GM23338 (cell line): ENCODE measurements at regions not wholly inside any gene's neighbourhood (a gene's known extent, or its start where the extent isn't known, plus 50 kb on each side); places are given as distances from the start of the nearest gene placed in this dataset.

Experiments
- ATAC-seq: fragments of 200-7000 bp; cut with Tn5 transposase; 3 replicates; pipeline ENCODE4 v1.9.1; 2020
- DNase-seq: peaks from one replicate; pipeline ENCODE4 v3.0.0-alpha.2; 2015; ENCODE audit warnings: low spot score
- H2AFZ ChIP-seq: fragments of 200-600 bp; sonication (generic); 2 replicates; pipeline ENCODE4 v1.8.0; 2016; ENCODE audit warnings: antibody characterized with exemption, mild to moderate bottlenecking, moderate library complexity
- H3F3A ChIP-seq: fragments of 200-600 bp; sonication (generic); replicated peaks from 2 replicates; pipeline ENCODE4 v1.8.0; 2017; ENCODE audit warnings: antibody characterized with exemption, mixed run types, low read depth
- H3K27ac ChIP-seq: fragments of 200-600 bp; sonication (generic); 2 replicates; pipeline ENCODE4 v1.6.1; 2016; ENCODE audit warnings: low read depth
- H3K27me3 ChIP-seq: fragments of 200-600 bp; sonication (generic); 2 replicates; pipeline ENCODE4 v1.8.0; 2016; ENCODE audit warnings: mild to moderate bottlenecking, mixed run types, moderate library complexity; ENCODE audit not compliant: insufficient read depth
- H3K36me3 ChIP-seq: fragments of 200-600 bp; sonication (generic); 2 replicates; pipeline ENCODE4 v1.8.0; 2016; ENCODE audit warnings: mild to moderate bottlenecking; ENCODE audit not compliant: insufficient read depth
- H3K4me1 ChIP-seq: fragments of 200-600 bp; sonication (generic); 2 replicates; pipeline ENCODE4 v1.8.0; 2016; ENCODE audit warnings: mild to moderate bottlenecking, moderate library complexity; ENCODE audit not compliant: insufficient read depth
- H3K4me2 ChIP-seq: fragments of 200-600 bp; sonication (generic); 2 replicates; pipeline ENCODE4 v1.7.1; 2017; ENCODE audit warnings: mixed run types
- H3K4me3 ChIP-seq: fragments of 200-600 bp; sonication (generic); 2 replicates; pipeline ENCODE4 v1.6.1; 2016; ENCODE audit warnings: mixed run types
- H3K79me2 ChIP-seq: fragments of 200-600 bp; sonication (generic); replicated peaks from 2 replicates; pipeline ENCODE4 v1.8.0; 2017; ENCODE audit warnings: mild to moderate bottlenecking; ENCODE audit not compliant: insufficient read depth
- H3K9me2 ChIP-seq: fragments of 200-600 bp; sonication (generic); 2 replicates; pipeline ENCODE4 v1.8.0; 2017; ENCODE audit not compliant: insufficient read depth
- H4K20me1 ChIP-seq: fragments of 200-600 bp; sonication (generic); replicated peaks from 2 replicates; pipeline ENCODE4 v1.8.0; 2017; ENCODE audit warnings: mild to moderate bottlenecking; ENCODE audit not compliant: insufficient read depth
- H3K27ac Mint-ChIP-seq: 2 replicates; pipeline ENCODE4 v1.8.0; 2020; ENCODE audit warnings: inconsistent platforms, mild to moderate bottlenecking, moderate library complexity, mixed read lengths
- H3K27me3 Mint-ChIP-seq: 3 replicates; pipeline ENCODE4 v1.8.0; 2022; ENCODE audit warnings: low read depth, mild to moderate bottlenecking, moderate library complexity, mixed read lengths, inconsistent platforms; ENCODE audit not compliant: insufficient read depth, poor library complexity
- H3K36me3 Mint-ChIP-seq: 3 replicates; pipeline ENCODE4 v1.8.0; 2021; ENCODE audit warnings: low read depth, mild to moderate bottlenecking, inconsistent platforms, moderate library complexity, mixed read lengths
- H3K4me1 Mint-ChIP-seq: 3 replicates; pipeline ENCODE4 v1.8.0; 2020; ENCODE audit warnings: mild to moderate bottlenecking, inconsistent platforms, mixed read lengths
- H3K4me3 Mint-ChIP-seq: 3 replicates; pipeline ENCODE4 v1.8.0; 2021; ENCODE audit warnings: moderate library complexity, mild to moderate bottlenecking, inconsistent platforms, mixed read lengths
- H3K9me3 Mint-ChIP-seq: 3 replicates; pipeline ENCODE4 v1.8.0; 2020; ENCODE audit warnings: moderate library complexity, mild to moderate bottlenecking, inconsistent platforms, mixed read lengths
- CREB1 ChIP-seq: fragments of 250-450 bp; sonication (Bioruptor Pico); IDR thresholded peaks from 2 replicates; pipeline ENCODE4 v1.5.0; 2020; ENCODE audit warnings: low read depth, mild to moderate bottlenecking, moderate library complexity
- EZH2phosphoT487 ChIP-seq: fragments of 200-600 bp; sonication (generic); IDR thresholded peaks from one replicate; pipeline ENCODE4 v1.8.1; 2018; ENCODE audit warnings: antibody characterized with exemption; ENCODE audit not compliant: unreplicated experiment
- POLR2AphosphoS5 ChIP-seq: IDR thresholded peaks from 2 replicates; pipeline ENCODE4 v1.6.1; 2016; ENCODE audit warnings: antibody characterized with exemption, low read depth
- STAT1 ChIP-seq: IDR thresholded peaks from one replicate; pipeline ENCODE4 v1.6.1; 2016; ENCODE audit warnings: antibody characterized with exemption; ENCODE audit not compliant: unreplicated experiment
- ZNF331 ChIP-seq: fragments of 250-450 bp; sonication (Bioruptor Pico); IDR thresholded peaks from 2 replicates; pipeline ENCODE4 v1.5.0; 2020; ENCODE audit warnings: low read depth, mild to moderate bottlenecking, moderate library complexity
- TF ChIP-seq, protein P1 (sequence below): fragments of 250-450 bp; sonication (Bioruptor Pico); IDR thresholded peaks from 2 replicates; pipeline ENCODE4 v1.5.0; 2020; ENCODE audit warnings: mild to moderate bottlenecking, moderate library complexity
- TF ChIP-seq, protein P2 (sequence below): IDR thresholded peaks from 2 replicates; pipeline ENCODE4 v1.6.1; 2016; ENCODE audit warnings: antibody characterized with exemption

DNA sequence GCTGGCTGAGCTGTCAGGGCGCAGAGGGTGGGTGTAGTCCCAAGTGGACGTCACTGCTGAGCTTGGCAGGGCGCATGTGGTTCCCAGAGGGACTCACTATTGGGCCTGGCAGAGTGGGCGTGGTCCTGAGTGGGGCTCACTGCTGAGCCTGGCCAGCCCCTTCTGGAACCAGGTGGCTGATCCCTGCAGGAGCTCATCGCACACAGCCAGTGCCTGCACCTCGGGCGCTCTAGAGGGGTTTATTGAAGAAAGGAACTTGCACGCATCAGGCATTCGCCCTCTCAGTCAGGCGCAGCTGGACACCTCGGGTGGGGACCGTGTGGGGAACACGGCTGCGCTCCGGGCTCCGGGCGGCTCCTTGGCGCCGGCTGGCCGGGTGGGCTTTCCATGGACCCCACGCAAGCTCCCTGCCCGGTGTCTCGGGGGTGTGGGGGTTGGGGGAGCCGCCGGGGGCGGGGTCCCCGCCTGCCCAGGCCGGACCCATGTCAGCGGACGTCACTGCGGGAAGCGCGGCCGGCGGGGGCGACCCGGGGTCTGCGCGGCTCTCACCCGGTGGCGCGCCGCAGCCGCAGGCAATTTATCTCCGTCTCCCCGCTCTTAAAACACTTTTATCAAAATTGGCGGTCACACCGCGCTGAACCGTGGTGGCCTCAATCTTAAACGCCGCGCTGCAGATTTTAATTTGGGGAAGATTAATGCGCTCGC is 65.4 kb upstream of the NKX1-1 start (continued):
- TF ChIP-seq ZNF331 (CRISPR knock-in tag) (no peak), EZH2phosphoT487 (no peak), POLR2AphosphoS5 (no peak)
- TF ChIP-seq, protein P1, sequence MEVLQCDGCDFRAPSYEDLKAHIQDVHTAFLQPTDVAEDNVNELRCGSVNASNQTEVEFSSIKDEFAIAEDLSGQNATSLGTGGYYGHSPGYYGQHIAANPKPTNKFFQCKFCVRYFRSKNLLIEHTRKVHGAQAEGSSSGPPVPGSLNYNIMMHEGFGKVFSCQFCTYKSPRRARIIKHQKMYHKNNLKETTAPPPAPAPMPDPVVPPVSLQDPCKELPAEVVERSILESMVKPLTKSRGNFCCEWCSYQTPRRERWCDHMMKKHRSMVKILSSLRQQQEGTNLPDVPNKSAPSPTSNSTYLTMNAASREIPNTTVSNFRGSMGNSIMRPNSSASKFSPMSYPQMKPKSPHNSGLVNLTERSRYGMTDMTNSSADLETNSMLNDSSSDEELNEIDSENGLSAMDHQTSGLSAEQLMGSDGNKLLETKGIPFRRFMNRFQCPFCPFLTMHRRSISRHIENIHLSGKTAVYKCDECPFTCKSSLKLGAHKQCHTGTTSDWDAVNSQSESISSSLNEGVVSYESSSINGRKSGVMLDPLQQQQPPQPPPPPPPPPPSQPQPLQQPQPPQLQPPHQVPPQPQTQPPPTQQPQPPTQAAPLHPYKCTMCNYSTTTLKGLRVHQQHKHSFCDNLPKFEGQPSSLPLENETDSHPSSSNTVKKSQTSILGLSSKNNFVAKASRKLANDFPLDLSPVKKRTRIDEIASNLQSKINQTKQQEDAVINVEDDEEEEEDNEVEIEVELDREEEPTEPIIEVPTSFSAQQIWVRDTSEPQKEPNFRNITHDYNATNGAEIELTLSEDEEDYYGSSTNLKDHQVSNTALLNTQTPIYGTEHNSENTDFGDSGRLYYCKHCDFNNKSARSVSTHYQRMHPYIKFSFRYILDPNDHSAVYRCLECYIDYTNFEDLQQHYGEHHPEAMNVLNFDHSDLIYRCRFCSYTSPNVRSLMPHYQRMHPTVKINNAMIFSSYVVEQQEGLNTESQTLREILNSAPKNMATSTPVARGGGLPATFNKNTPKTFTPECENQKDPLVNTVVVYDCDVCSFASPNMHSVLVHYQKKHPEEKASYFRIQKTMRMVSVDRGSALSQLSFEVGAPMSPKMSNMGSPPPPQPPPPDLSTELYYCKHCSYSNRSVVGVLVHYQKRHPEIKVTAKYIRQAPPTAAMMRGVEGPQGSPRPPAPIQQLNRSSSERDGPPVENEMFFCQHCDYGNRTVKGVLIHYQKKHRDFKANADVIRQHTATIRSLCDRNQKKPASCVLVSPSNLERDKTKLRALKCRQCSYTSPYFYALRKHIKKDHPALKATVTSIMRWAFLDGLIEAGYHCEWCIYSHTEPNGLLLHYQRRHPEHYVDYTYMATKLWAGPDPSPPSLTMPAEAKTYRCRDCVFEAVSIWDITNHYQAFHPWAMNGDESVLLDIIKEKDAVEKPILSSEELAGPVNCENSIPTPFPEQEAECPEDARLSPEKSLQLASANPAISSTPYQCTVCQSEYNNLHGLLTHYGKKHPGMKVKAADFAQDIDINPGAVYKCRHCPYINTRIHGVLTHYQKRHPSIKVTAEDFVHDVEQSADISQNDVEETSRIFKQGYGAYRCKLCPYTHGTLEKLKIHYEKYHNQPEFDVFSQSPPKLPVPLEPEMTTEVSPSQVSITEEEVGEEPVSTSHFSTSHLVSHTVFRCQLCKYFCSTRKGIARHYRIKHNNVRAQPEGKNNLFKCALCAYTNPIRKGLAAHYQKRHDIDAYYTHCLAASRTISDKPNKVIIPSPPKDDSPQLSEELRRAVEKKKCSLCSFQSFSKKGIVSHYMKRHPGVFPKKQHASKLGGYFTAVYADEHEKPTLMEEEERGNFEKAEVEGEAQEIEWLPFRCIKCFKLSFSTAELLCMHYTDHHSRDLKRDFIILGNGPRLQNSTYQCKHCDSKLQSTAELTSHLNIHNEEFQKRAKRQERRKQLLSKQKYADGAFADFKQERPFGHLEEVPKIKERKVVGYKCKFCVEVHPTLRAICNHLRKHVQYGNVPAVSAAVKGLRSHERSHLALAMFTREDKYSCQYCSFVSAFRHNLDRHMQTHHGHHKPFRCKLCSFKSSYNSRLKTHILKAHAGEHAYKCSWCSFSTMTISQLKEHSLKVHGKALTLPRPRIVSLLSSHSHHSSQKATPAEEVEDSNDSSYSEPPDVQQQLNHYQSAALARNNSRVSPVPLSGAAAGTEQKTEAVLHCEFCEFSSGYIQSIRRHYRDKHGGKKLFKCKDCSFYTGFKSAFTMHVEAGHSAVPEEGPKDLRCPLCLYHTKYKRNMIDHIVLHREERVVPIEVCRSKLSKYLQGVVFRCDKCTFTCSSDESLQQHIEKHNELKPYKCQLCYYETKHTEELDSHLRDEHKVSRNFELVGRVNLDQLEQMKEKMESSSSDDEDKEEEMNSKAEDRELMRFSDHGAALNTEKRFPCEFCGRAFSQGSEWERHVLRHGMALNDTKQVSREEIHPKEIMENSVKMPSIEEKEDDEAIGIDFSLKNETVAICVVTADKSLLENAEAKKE (CRISPR knock-in tag), result no peak

DNA sequence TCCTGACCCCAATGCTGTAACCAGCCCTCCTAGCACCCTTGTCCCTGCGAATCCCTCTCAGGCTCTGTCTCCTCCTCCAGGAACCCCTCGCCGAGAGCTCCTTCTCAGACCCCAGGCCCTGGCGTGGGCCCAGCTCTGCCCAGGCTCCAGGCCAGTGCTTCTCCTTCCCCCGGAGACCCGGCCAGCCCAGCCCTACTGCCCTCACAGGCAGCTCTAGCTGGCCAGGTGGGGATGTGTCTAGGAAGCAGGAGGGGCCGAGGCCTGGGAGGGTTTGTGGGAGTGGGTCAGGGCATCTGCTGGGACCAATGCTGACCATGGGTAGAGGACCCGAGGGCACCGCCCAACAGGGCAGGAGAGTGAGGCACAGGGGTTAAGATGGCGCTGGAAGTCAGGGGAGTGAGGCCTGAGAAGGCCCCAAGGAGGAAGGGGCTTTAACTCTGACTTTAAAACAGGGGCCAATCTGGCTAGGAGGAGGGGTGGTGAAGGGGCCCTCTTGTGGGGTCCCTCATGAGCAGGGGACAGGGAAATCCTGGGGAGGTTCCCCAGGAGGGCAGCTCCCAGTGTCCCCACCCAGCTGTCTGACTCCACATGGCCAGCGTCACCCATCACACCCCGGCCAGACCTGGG is 64.7 kb upstream of the NKX1-1 start:
- no peak overlapping the region for H3K27ac Mint-ChIP-seq
- Histone ChIP-seq H3K27ac (no peak overlapping the region), H2AFZ (no peak overlapping the region), H3K36me3 (no peaks in the 10 kb centered on the region), H4K20me1 (no peaks in the 10 kb centered on the region), H3K79me2 (no peaks in the 10 kb centered on the region), H3K9me2 (peaks cover 11% of the 10 kb centered on the region; the same call in 1 of the 2 replicates), H3F3A (no peaks in the 10 kb centered on the region), H3K4me1 (no peaks in the 10 kb centered on the region), H3K4me2 (no peak overlapping the region), H3K4me3 (no peak overlapping the region), H3K27me3 (peaks cover 5% of the 10 kb centered on the region)
- no peaks in the 10 kb centered on the region for H3K4me1 Mint-ChIP-seq
- peaks cover 19% of the 10 kb centered on the region for H3K27me3 Mint-ChIP-seq
- H3K4me3 Mint-ChIP-seq, result no peak overlapping the region
- peaks cover 7% of the 10 kb centered on the region; the same call in 2 of the 3 replicates for H3K36me3 Mint-ChIP-seq
- DNase-seq (no peak), ATAC-seq (no peak)
- H3K9me3 Mint-ChIP-seq, result peaks cover 16% of the 10 kb centered on the region
- TF ChIP-seq, protein P2, sequence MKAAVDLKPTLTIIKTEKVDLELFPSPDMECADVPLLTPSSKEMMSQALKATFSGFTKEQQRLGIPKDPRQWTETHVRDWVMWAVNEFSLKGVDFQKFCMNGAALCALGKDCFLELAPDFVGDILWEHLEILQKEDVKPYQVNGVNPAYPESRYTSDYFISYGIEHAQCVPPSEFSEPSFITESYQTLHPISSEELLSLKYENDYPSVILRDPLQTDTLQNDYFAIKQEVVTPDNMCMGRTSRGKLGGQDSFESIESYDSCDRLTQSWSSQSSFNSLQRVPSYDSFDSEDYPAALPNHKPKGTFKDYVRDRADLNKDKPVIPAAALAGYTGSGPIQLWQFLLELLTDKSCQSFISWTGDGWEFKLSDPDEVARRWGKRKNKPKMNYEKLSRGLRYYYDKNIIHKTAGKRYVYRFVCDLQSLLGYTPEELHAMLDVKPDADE, result no peak
- TF ChIP-seq STAT1 (no peak), CREB1 (CRISPR knock-in tag) (no peak)
